ENCODE measurements at regions not wholly inside any gene's neighbourhood (a gene's known extent, or its start where the extent isn't known, plus 50 kb on each side); places are given as distances from the start of the nearest gene placed in this dataset.
A peak's percentile ranks its signal among the peaks of the same experiment; 100 is the strongest.

DNA sequence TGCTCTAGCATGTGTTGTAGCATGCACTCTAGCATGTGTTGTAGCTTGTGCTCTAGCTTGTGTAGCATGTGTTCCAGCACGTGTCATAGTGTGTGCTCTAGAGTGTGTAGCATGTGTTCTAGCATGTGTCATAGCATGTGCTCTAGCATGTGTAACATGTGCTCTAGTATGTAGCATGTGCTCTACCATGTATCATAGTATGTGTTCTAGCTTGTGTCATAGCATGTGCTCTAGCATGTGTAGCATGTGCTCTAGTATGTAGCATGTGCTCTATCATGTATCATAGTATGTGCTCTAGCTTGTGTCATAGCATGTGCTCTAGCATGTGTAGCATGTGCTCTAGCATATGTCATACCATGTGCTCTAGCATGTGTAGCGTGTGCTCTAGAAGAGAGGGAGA, 255.3 kb downstream of the ICE1 start:
- Histone ChIP-seq H3K9me3 (no peaks in the 10 kb centered on the region), H3K4me3 (no peak overlapping the region), H3K27me3 (no peaks in the 10 kb centered on the region), H3K36me3 (no peaks in the 10 kb centered on the region), H3K4me1 (no peaks in the 10 kb centered on the region), H3K27ac (no peak overlapping the region)
- intact Hi-C loops (cut with DNase I; ENCODE audit: low total_unique reads), result no loop called here
- no peak for DNase-seq (ENCODE audit: low spot score in 2 of 2)
- TF ChIP-seq POLR2AphosphoS5 (IDR thresholded peaks at IDR 0.05), result no peak
- no peak for TF ChIP-seq POLR2A (IDR thresholded peaks at IDR 0.05)
- no peak for TF ChIP-seq CTCF (IDR thresholded peaks at IDR 0.05)

- Histone ChIP-seq H3K4me1 (no peaks in the 10 kb centered on the region), H3K9me3 (no peaks in the 10 kb centered on the region), H3K36me3 (no peaks in the 10 kb centered on the region), H3K4me3 (no peak overlapping the region), H3K27me3 (no peaks in the 10 kb centered on the region), H3K27ac (no peak overlapping the region)
- no peak for DNase-seq (ENCODE audit: low spot score in 2 of 2)
- TF ChIP-seq POLR2A (IDR thresholded peaks at IDR 0.05) (no peak), POLR2AphosphoS5 (IDR thresholded peaks at IDR 0.05) (no peak), CTCF (IDR thresholded peaks at IDR 0.05) (no peak)
- intact Hi-C loops (cut with DNase I; ENCODE audit: low total_unique reads), result no loop called here
These were observed 253.7 kb downstream of the ICE1 start for GRCh38 chr5:5676218-5676617.

- Histone ChIP-seq H3K27ac (peak overlapping the region in 1 of 2 donors; percentile 32), H3K4me1 (no peaks in the 10 kb centered on the region), H3K4me3 (no peak overlapping the region), H3K36me3 (no peaks in the 10 kb centered on the region), H3K9me3 (no peaks in the 10 kb centered on the region), H3K27me3 (no peaks in the 10 kb centered on the region)
- TF ChIP-seq POLR2A (IDR thresholded peaks at IDR 0.05), result no peak
- no peak for TF ChIP-seq POLR2AphosphoS5 (IDR thresholded peaks at IDR 0.05)
- no peak for TF ChIP-seq CTCF (IDR thresholded peaks at IDR 0.05)
- no peak for DNase-seq (ENCODE audit: low spot score in 2 of 2)
- intact Hi-C loops (cut with DNase I; ENCODE audit: low total_unique reads), result no loop called here
These were observed 253.0 kb downstream of the ICE1 start for GRCh38 chr5:5675511-5675910.

DNA sequence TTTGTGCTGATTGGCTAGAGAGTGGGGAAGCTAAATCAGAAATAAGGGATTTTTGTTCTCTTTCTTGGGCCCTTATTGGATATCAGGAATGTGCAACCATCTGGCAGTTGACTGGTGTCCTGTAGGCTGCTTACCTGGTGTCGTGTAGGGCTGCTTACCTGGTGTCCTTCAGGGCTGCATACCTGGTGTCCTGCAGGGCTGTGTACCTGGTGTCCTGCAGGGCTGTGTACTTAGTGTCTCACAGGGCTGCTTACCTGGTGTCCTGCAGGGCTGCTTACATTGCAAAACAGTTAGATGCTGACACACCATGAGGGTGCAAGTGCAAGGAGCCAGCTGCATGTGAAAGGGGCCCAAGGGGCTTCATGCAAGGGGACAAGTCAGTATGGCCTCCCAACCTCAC, 249.3 kb downstream of the ICE1 start:
- Histone ChIP-seq H3K9me3 (no peaks in the 10 kb centered on the region), H3K27ac (no peak overlapping the region), H3K36me3 (no peaks in the 10 kb centered on the region), H3K4me3 (no peak overlapping the region), H3K27me3 (no peaks in the 10 kb centered on the region), H3K4me1 (no peaks in the 10 kb centered on the region)
- TF ChIP-seq POLR2AphosphoS5 (IDR thresholded peaks at IDR 0.05), result no peak
- TF ChIP-seq POLR2A (IDR thresholded peaks at IDR 0.05), result no peak
- TF ChIP-seq CTCF (IDR thresholded peaks at IDR 0.05), result no peak
- intact Hi-C loops (cut with DNase I; ENCODE audit: low total_unique reads), result no loop called here
- no peak for DNase-seq (ENCODE audit: low spot score in 2 of 2)

GRCh38 chr5:5667136-5667554, 244.7 kb downstream of the ICE1 start:
- Histone ChIP-seq H3K4me1 (no peaks in the 10 kb centered on the region), H3K27me3 (no peaks in the 10 kb centered on the region), H3K36me3 (no peaks in the 10 kb centered on the region), H3K27ac (no peak overlapping the region), H3K4me3 (no peak overlapping the region), H3K9me3 (no peaks in the 10 kb centered on the region)
- intact Hi-C loops (cut with DNase I; ENCODE audit: low total_unique reads), result loop anchor here (5.0 kb wide), 2 partner anchors 320 to 1070 kb away; no protein-coding TSS in a partner anchor
- no peak for TF ChIP-seq POLR2A (IDR thresholded peaks at IDR 0.05)
- no peak for TF ChIP-seq POLR2AphosphoS5 (IDR thresholded peaks at IDR 0.05)
- no peak for TF ChIP-seq CTCF (IDR thresholded peaks at IDR 0.05)
- DNase-seq (ENCODE audit: low spot score in 2 of 2), result no peak

All from breast epithelium (tissue), 4 donors.